ENCODE measurements at regions not wholly inside any gene's neighbourhood (a gene's known extent, or its start where the extent isn't known, plus 50 kb on each side); places are given as distances from the start of the nearest gene placed in this dataset.

GRCh38 chr5:28451483-28451882, 1413.1 kb upstream of the CDH9 start:
- no peak for DNase-seq (ENCODE audit: low read depth, low spot score)
- Histone ChIP-seq H3K36me3 (ENCODE audit: control insufficient read depth, insufficient read depth, low read length) (no peaks in the 10 kb centered on the region), H3K9me3 (ENCODE audit: control insufficient read depth, insufficient read depth, low read length) (no peaks in the 10 kb centered on the region), H3K27ac (ENCODE audit: low read length) (no peak overlapping the region), H3K4me3 (ENCODE audit: low read length) (no peak overlapping the region), H3K4me1 (ENCODE audit: control insufficient read depth, insufficient read depth, low read length) (no peaks in the 10 kb centered on the region), H3K27me3 (ENCODE audit: control insufficient read depth, insufficient read depth, low read length) (no peaks in the 10 kb centered on the region)

GRCh38 chr5:28450997-28451396, 1412.6 kb upstream of the CDH9 start:
- Histone ChIP-seq H3K4me1 (ENCODE audit: control insufficient read depth, insufficient read depth, low read length) (no peaks in the 10 kb centered on the region), H3K27me3 (ENCODE audit: control insufficient read depth, insufficient read depth, low read length) (no peaks in the 10 kb centered on the region), H3K36me3 (ENCODE audit: control insufficient read depth, insufficient read depth, low read length) (no peaks in the 10 kb centered on the region), H3K27ac (ENCODE audit: low read length) (no peak overlapping the region), H3K9me3 (ENCODE audit: control insufficient read depth, insufficient read depth, low read length) (no peaks in the 10 kb centered on the region), H3K4me3 (ENCODE audit: low read length) (no peak overlapping the region)
- no peak for DNase-seq (ENCODE audit: low read depth, low spot score)
- no CpG with 5 or more reads among the region's 3 CpGs for WGBS (ENCODE audit: insufficient coverage, insufficient read length)

DNA sequence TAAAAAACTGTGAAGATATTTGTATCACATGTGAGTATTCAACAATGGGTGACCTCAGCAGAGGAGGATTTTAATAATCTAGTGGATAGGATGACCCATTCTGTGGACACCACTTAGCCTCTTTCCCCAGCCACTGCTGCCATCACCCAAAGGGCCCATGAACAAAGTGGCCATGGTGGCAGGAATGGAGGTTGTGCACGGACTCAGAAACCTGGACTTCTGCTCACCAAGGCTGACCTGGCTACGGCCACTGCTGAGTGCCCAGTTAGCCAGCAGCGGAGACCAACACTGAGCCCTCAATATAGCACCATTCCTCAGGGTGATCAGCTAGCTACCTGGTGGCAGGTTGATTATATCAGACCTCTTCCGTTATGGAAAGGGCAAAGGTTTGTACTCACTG, 1410.4 kb upstream of the CDH9 start:
- no peaks in the 10 kb centered on the region for H3K27me3 ChIP-seq (ENCODE audit: control insufficient read depth, insufficient read depth, low read length)
- no peaks in the 10 kb centered on the region for H3K36me3 ChIP-seq (ENCODE audit: control insufficient read depth, insufficient read depth, low read length)
- no peak for DNase-seq (ENCODE audit: low read depth, low spot score)
- no peaks in the 10 kb centered on the region for H3K4me1 ChIP-seq (ENCODE audit: control insufficient read depth, insufficient read depth, low read length)
- no peak overlapping the region for H3K4me3 ChIP-seq (ENCODE audit: low read length)
- H3K9me3 ChIP-seq (ENCODE audit: control insufficient read depth, insufficient read depth, low read length) = no peaks in the 10 kb centered on the region
- no peak overlapping the region for H3K27ac ChIP-seq (ENCODE audit: low read length)
- no CpG with 5 or more reads among the region's 4 CpGs for WGBS (ENCODE audit: insufficient coverage, insufficient read length)

DNA sequence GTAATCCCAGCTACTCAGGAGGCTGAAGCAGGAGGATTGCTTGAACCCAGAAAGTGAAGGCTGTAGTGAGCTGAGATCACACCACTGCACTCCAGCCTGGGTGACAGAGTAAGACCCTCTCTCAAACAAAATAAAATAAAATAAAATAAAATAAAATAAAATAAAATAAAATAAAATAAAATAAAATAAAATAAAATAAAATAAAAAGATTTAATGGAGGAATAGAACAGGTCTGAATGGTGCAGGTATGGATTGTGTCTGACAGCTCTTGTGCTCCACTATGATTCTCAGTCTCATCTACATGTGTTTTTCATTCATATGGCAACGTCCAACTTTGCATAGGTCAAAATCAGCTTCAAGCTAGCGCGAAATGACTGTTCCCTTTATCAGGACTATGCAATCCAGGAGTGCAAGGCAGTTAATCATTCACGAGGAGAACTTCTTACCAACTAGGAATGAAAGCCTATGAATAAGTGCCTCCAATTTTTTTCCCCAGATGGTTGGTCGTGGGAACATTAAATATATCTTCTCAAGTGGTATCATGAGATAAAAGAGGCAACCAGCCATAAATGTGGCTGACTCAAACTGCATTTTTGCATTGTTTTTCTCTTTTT, 1392.3 kb upstream of the CDH9 start:
- no peaks in the 10 kb centered on the region for H3K27me3 ChIP-seq (ENCODE audit: control insufficient read depth, insufficient read depth, low read length)
- no peak overlapping the region for H3K4me3 ChIP-seq (ENCODE audit: low read length)
- no peak overlapping the region for H3K27ac ChIP-seq (ENCODE audit: low read length)
- H3K9me3 ChIP-seq (ENCODE audit: control insufficient read depth, insufficient read depth, low read length) = no peaks in the 10 kb centered on the region
- WGBS (ENCODE audit: insufficient coverage, insufficient read length) = no CpG with 5 or more reads among the region's 5 CpGs
- H3K4me1 ChIP-seq (ENCODE audit: control insufficient read depth, insufficient read depth, low read length) = no peaks in the 10 kb centered on the region
- DNase-seq (ENCODE audit: low read depth, low spot score) = no peak
- H3K36me3 ChIP-seq (ENCODE audit: control insufficient read depth, insufficient read depth, low read length) = no peaks in the 10 kb centered on the region

- no CpG with 5 or more reads among the region's 3 CpGs for WGBS (ENCODE audit: insufficient coverage, insufficient read length)
- no peaks in the 10 kb centered on the region for H3K9me3 ChIP-seq (ENCODE audit: control insufficient read depth, insufficient read depth, low read length)
- H3K27me3 ChIP-seq (ENCODE audit: control insufficient read depth, insufficient read depth, low read length) = no peaks in the 10 kb centered on the region
- DNase-seq (ENCODE audit: low read depth, low spot score) = no peak
- H3K4me1 ChIP-seq (ENCODE audit: control insufficient read depth, insufficient read depth, low read length) = no peaks in the 10 kb centered on the region
- H3K27ac ChIP-seq (ENCODE audit: low read length) = no peak overlapping the region
- no peak overlapping the region for H3K4me3 ChIP-seq (ENCODE audit: low read length)
- H3K36me3 ChIP-seq (ENCODE audit: control insufficient read depth, insufficient read depth, low read length) = no peaks in the 10 kb centered on the region
Observed at GRCh38 chr5:28421141-28421540, 1382.8 kb upstream of the CDH9 start.

GRCh38 chr5:28415791-28416443, 1377.5 kb upstream of the CDH9 start:
- Histone ChIP-seq H3K36me3 (ENCODE audit: control insufficient read depth, insufficient read depth, low read length) (no peaks in the 10 kb centered on the region), H3K4me1 (ENCODE audit: control insufficient read depth, insufficient read depth, low read length) (no peaks in the 10 kb centered on the region), H3K4me3 (ENCODE audit: low read length) (no peak overlapping the region), H3K27me3 (ENCODE audit: control insufficient read depth, insufficient read depth, low read length) (no peaks in the 10 kb centered on the region), H3K27ac (ENCODE audit: low read length) (no peak overlapping the region), H3K9me3 (ENCODE audit: control insufficient read depth, insufficient read depth, low read length) (no peaks in the 10 kb centered on the region)
- no peak for DNase-seq (ENCODE audit: low read depth, low spot score)
- no CpG with 5 or more reads among the region's 2 CpGs for WGBS (ENCODE audit: insufficient coverage, insufficient read length)

- Histone ChIP-seq H3K9me3 (ENCODE audit: control insufficient read depth, insufficient read depth, low read length) (no peaks in the 10 kb centered on the region), H3K27me3 (ENCODE audit: control insufficient read depth, insufficient read depth, low read length) (no peaks in the 10 kb centered on the region), H3K27ac (ENCODE audit: low read length) (no peak overlapping the region), H3K4me1 (ENCODE audit: control insufficient read depth, insufficient read depth, low read length) (no peaks in the 10 kb centered on the region), H3K4me3 (ENCODE audit: low read length) (no peak overlapping the region), H3K36me3 (ENCODE audit: control insufficient read depth, insufficient read depth, low read length) (no peaks in the 10 kb centered on the region)
- no peak for DNase-seq (ENCODE audit: low read depth, low spot score)
- WGBS (ENCODE audit: insufficient coverage, insufficient read length) = no CpG with 5 or more reads among the region's 1 CpG
Observed at GRCh38 chr5:28414619-28415018, 1376.2 kb upstream of the CDH9 start.

GRCh38 chr5:28408651-28409050, 1370.3 kb upstream of the CDH9 start:
- no peak for DNase-seq (ENCODE audit: low read depth, low spot score)
- H3K36me3 ChIP-seq (ENCODE audit: control insufficient read depth, insufficient read depth, low read length) = no peaks in the 10 kb centered on the region

DNA sequence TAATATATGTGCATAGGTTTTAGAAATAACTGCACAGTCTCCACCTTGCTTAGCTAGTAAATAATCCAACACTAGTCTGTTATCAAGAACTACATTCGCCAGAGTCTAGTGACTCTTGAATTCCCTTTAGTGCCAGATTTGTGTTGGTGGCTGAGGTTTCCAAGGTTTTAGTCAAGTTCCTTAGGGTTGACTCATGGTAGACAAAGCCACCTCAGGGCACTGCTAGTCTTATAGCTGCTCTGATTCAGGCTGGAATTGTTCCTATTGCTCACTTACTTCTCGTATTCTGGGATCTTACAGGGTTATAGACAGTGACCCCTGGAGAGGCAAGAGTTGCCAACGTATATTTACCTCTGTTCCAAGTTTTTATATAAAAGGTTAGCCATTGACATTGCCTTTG, 1369.8 kb upstream of the CDH9 start:
- no peaks in the 10 kb centered on the region for H3K27me3 ChIP-seq (ENCODE audit: control insufficient read depth, insufficient read depth, low read length)
- no CpG with 5 or more reads among the region's 3 CpGs for whole genome bisulfite sequencing (ENCODE audit: insufficient coverage, insufficient read length)
- peaks cover 2% of the 10 kb centered on the region; the same call in 1 of the 2 replicates for H3K4me1 ChIP-seq (ENCODE audit: control insufficient read depth, insufficient read depth, low read length)
- no peaks in the 10 kb centered on the region for H3K36me3 ChIP-seq (ENCODE audit: control insufficient read depth, insufficient read depth, low read length)
- no peaks in the 10 kb centered on the region; the same call in 1 of the 2 replicates for H3K9me3 ChIP-seq (ENCODE audit: control insufficient read depth, insufficient read depth, low read length)
- DNase-seq (ENCODE audit: low read depth, low spot score) = no peak
- no peak overlapping the region for H3K4me3 ChIP-seq (ENCODE audit: low read length)
- no peak overlapping the region for H3K27ac ChIP-seq (ENCODE audit: low read length)

More at GRCh38 chr5:28408651-28409050, 1370.3 kb upstream of the CDH9 start:
- Histone ChIP-seq H3K4me1 (ENCODE audit: control insufficient read depth, insufficient read depth, low read length) (peaks cover 2% of the 10 kb centered on the region; the same call in 1 of the 2 replicates), H3K27ac (ENCODE audit: low read length) (no peak overlapping the region), H3K27me3 (ENCODE audit: control insufficient read depth, insufficient read depth, low read length) (no peaks in the 10 kb centered on the region), H3K4me3 (ENCODE audit: low read length) (no peak overlapping the region), H3K9me3 (ENCODE audit: control insufficient read depth, insufficient read depth, low read length) (no peaks in the 10 kb centered on the region; the same call in 1 of the 2 replicates)

GRCh38 chr5:28404363-28405071, 1366.1 kb upstream of the CDH9 start:
- Histone ChIP-seq H3K4me1 (ENCODE audit: control insufficient read depth, insufficient read depth, low read length) (peaks cover 2% of the 10 kb centered on the region; the same call in 1 of the 2 replicates), H3K9me3 (ENCODE audit: control insufficient read depth, insufficient read depth, low read length) (no peaks in the 10 kb centered on the region; the same call in 1 of the 2 replicates), H3K27ac (ENCODE audit: low read length) (no peak overlapping the region), H3K4me3 (ENCODE audit: low read length) (no peak overlapping the region), H3K36me3 (ENCODE audit: control insufficient read depth, insufficient read depth, low read length) (no peaks in the 10 kb centered on the region), H3K27me3 (ENCODE audit: control insufficient read depth, insufficient read depth, low read length) (no peaks in the 10 kb centered on the region)
- DNase-seq (ENCODE audit: low read depth, low spot score) = no peak
- no CpG with 5 or more reads among the region's 35 CpGs for WGBS (ENCODE audit: insufficient coverage, insufficient read length)

Measured in iPS DF 6.9 (cell line).